ENCODE measurements at regions not wholly inside any gene's neighbourhood (a gene's known extent, or its start where the extent isn't known, plus 50 kb on each side); places are given as distances from the start of the nearest gene placed in this dataset.
"Not testable (repeated sequence)": the region's sequence is repeated elsewhere in the genome, so short reads cannot be mapped to it uniquely, and the experiment has no call there.

GRCh38 chr6:111942561-111942960, 69.3 kb upstream of the FYN start:
- H3K27ac ChIP-seq (ENCODE audit: low read depth in 2 of 2, low read length in 1 of 2) = no peak overlapping the region
- WGBS, 2 donors = 85 to 86% methylated on average over 2 of the region's 2 CpGs
- H3K36me3 ChIP-seq (ENCODE audit: control insufficient read depth in 2 of 2, insufficient read depth in 2 of 2, low read length in 1 of 2) = no peaks in the 10 kb centered on the region

GRCh38 chr6:111943266-111943665, 70.0 kb upstream of the FYN start:
- 82 to 84% methylated on average over 3 of the region's 3 CpGs for WGBS, 2 donors
- H3K36me3 ChIP-seq (ENCODE audit: control insufficient read depth in 2 of 2, insufficient read depth in 2 of 2, low read length in 1 of 2) = no peaks in the 10 kb centered on the region

More at GRCh38 chr6:111942561-111942960, 69.3 kb upstream of the FYN start:
- no peak overlapping the region for H3K4me3 ChIP-seq (ENCODE audit: low read depth in 1 of 2, low read length in 2 of 2)
- no peaks in the 10 kb centered on the region for H3K27me3 ChIP-seq (ENCODE audit: control insufficient read depth in 1 of 2, insufficient read depth in 2 of 2, low read length in 2 of 2)
- H3K4me1 ChIP-seq (ENCODE audit: control insufficient read depth in 2 of 2, insufficient read depth in 2 of 2, low read length in 1 of 2) = no peaks in the 10 kb centered on the region
- no peaks in the 10 kb centered on the region for H3K9me3 ChIP-seq (ENCODE audit: control insufficient read depth in 2 of 2, insufficient read depth in 1 of 2, low read depth in 1 of 2, low read length in 1 of 2)

GRCh38 chr6:111943726-111944125, 70.5 kb upstream of the FYN start:
- Histone ChIP-seq H3K27me3 (ENCODE audit: control insufficient read depth in 1 of 2, insufficient read depth in 2 of 2, low read length in 2 of 2) (no peaks in the 10 kb centered on the region), H3K9me3 (ENCODE audit: control insufficient read depth in 2 of 2, insufficient read depth in 1 of 2, low read depth in 1 of 2, low read length in 1 of 2) (no peaks in the 10 kb centered on the region), H3K27ac (ENCODE audit: low read depth in 2 of 2, low read length in 1 of 2) (no peak overlapping the region), H3K4me3 (ENCODE audit: low read depth in 1 of 2, low read length in 2 of 2) (no peak overlapping the region), H3K4me1 (ENCODE audit: control insufficient read depth in 2 of 2, insufficient read depth in 2 of 2, low read length in 1 of 2) (no peaks in the 10 kb centered on the region), H3K36me3 (ENCODE audit: control insufficient read depth in 2 of 2, insufficient read depth in 2 of 2, low read length in 1 of 2) (no peaks in the 10 kb centered on the region)
- 87 to 93% methylated on average over 3 of the region's 3 CpGs for WGBS, 2 donors

More at GRCh38 chr6:111943266-111943665, 70.0 kb upstream of the FYN start:
- Histone ChIP-seq H3K4me3 (ENCODE audit: low read depth in 1 of 2, low read length in 2 of 2) (no peak overlapping the region), H3K9me3 (ENCODE audit: control insufficient read depth in 2 of 2, insufficient read depth in 1 of 2, low read depth in 1 of 2, low read length in 1 of 2) (no peaks in the 10 kb centered on the region), H3K27me3 (ENCODE audit: control insufficient read depth in 1 of 2, insufficient read depth in 2 of 2, low read length in 2 of 2) (no peaks in the 10 kb centered on the region), H3K4me1 (ENCODE audit: control insufficient read depth in 2 of 2, insufficient read depth in 2 of 2, low read length in 1 of 2) (no peaks in the 10 kb centered on the region), H3K27ac (ENCODE audit: low read depth in 2 of 2, low read length in 1 of 2) (no peak overlapping the region)

GRCh38 chr6:111944541-111944940, 71.3 kb upstream of the FYN start:
- 89 to 91% methylated on average over 2 of the region's 2 CpGs for WGBS, 2 donors
- Histone ChIP-seq H3K9me3 (ENCODE audit: control insufficient read depth in 2 of 2, insufficient read depth in 1 of 2, low read depth in 1 of 2, low read length in 1 of 2) (no peaks in the 10 kb centered on the region), H3K27me3 (ENCODE audit: control insufficient read depth in 1 of 2, insufficient read depth in 2 of 2, low read length in 2 of 2) (no peaks in the 10 kb centered on the region), H3K4me3 (ENCODE audit: low read depth in 1 of 2, low read length in 2 of 2) (no peak overlapping the region), H3K36me3 (ENCODE audit: control insufficient read depth in 2 of 2, insufficient read depth in 2 of 2, low read length in 1 of 2) (no peaks in the 10 kb centered on the region), H3K27ac (ENCODE audit: low read depth in 2 of 2, low read length in 1 of 2) (no peak overlapping the region), H3K4me1 (ENCODE audit: control insufficient read depth in 2 of 2, insufficient read depth in 2 of 2, low read length in 1 of 2) (no peaks in the 10 kb centered on the region)

GRCh38 chr6:111949546-111949945, 76.3 kb upstream of the FYN start:
- WGBS, 2 donors = 77 to 88% methylated on average over 3 of the region's 3 CpGs
- Histone ChIP-seq H3K4me1 (ENCODE audit: control insufficient read depth in 2 of 2, insufficient read depth in 2 of 2, low read length in 1 of 2) (no peaks in the 10 kb centered on the region), H3K4me3 (ENCODE audit: low read depth in 1 of 2, low read length in 2 of 2) (no peak overlapping the region), H3K36me3 (ENCODE audit: control insufficient read depth in 2 of 2, insufficient read depth in 2 of 2, low read length in 1 of 2) (no peaks in the 10 kb centered on the region), H3K27ac (ENCODE audit: low read depth in 2 of 2, low read length in 1 of 2) (no peak overlapping the region), H3K9me3 (ENCODE audit: control insufficient read depth in 2 of 2, insufficient read depth in 1 of 2, low read depth in 1 of 2, low read length in 1 of 2) (no peaks in the 10 kb centered on the region), H3K27me3 (ENCODE audit: control insufficient read depth in 1 of 2, insufficient read depth in 2 of 2, low read length in 2 of 2) (no peaks in the 10 kb centered on the region)

GRCh38 chr6:111949984-111950383, 76.7 kb upstream of the FYN start:
- H3K4me3 ChIP-seq (ENCODE audit: low read depth in 1 of 2, low read length in 2 of 2); H3K27ac ChIP-seq (ENCODE audit: low read depth in 2 of 2, low read length in 1 of 2); H3K4me1 ChIP-seq (ENCODE audit: control insufficient read depth in 2 of 2, insufficient read depth in 2 of 2, low read length in 1 of 2); H3K27me3 ChIP-seq (ENCODE audit: control insufficient read depth in 1 of 2, insufficient read depth in 2 of 2, low read length in 2 of 2); H3K36me3 ChIP-seq (ENCODE audit: control insufficient read depth in 2 of 2, insufficient read depth in 2 of 2, low read length in 1 of 2); H3K9me3 ChIP-seq (ENCODE audit: control insufficient read depth in 2 of 2, insufficient read depth in 1 of 2, low read depth in 1 of 2, low read length in 1 of 2): not testable (repeated sequence)
- 75 to 83% methylated on average over 3 of the region's 3 CpGs for whole genome bisulfite sequencing, 2 donors

GRCh38 chr6:111950661-111951496, 77.6 kb upstream of the FYN start:
- 84 to 86% methylated on average over 11 of the region's 11 CpGs for WGBS, 2 donors
- no peaks in the 10 kb centered on the region for H3K9me3 ChIP-seq (ENCODE audit: control insufficient read depth in 2 of 2, insufficient read depth in 1 of 2, low read depth in 1 of 2, low read length in 1 of 2)
- no peaks in the 10 kb centered on the region for H3K36me3 ChIP-seq (ENCODE audit: control insufficient read depth in 2 of 2, insufficient read depth in 2 of 2, low read length in 1 of 2)
- no peak overlapping the region for H3K4me3 ChIP-seq (ENCODE audit: low read depth in 1 of 2, low read length in 2 of 2)
- no peaks in the 10 kb centered on the region for H3K4me1 ChIP-seq (ENCODE audit: control insufficient read depth in 2 of 2, insufficient read depth in 2 of 2, low read length in 1 of 2)
- H3K27me3 ChIP-seq (ENCODE audit: control insufficient read depth in 1 of 2, insufficient read depth in 2 of 2, low read length in 2 of 2) = no peaks in the 10 kb centered on the region
- no peak overlapping the region for H3K27ac ChIP-seq (ENCODE audit: low read depth in 2 of 2, low read length in 1 of 2)

GRCh38 chr6:111951497-111952085, 78.3 kb upstream of the FYN start:
- Histone ChIP-seq H3K4me3 (ENCODE audit: low read depth in 1 of 2, low read length in 2 of 2) (no peak overlapping the region), H3K9me3 (ENCODE audit: control insufficient read depth in 2 of 2, insufficient read depth in 1 of 2, low read depth in 1 of 2, low read length in 1 of 2) (no peaks in the 10 kb centered on the region), H3K4me1 (ENCODE audit: control insufficient read depth in 2 of 2, insufficient read depth in 2 of 2, low read length in 1 of 2) (no peaks in the 10 kb centered on the region), H3K27ac (ENCODE audit: low read depth in 2 of 2, low read length in 1 of 2) (no peak overlapping the region), H3K27me3 (ENCODE audit: control insufficient read depth in 1 of 2, insufficient read depth in 2 of 2, low read length in 2 of 2) (no peaks in the 10 kb centered on the region), H3K36me3 (ENCODE audit: control insufficient read depth in 2 of 2, insufficient read depth in 2 of 2, low read length in 1 of 2) (no peaks in the 10 kb centered on the region)
- WGBS, 2 donors = 84 to 86% methylated on average over 7 of the region's 7 CpGs

- Histone ChIP-seq H3K27me3 (ENCODE audit: control insufficient read depth in 1 of 2, insufficient read depth in 2 of 2, low read length in 2 of 2) (no peaks in the 10 kb centered on the region), H3K36me3 (ENCODE audit: control insufficient read depth in 2 of 2, insufficient read depth in 2 of 2, low read length in 1 of 2) (no peaks in the 10 kb centered on the region), H3K27ac (ENCODE audit: low read depth in 2 of 2, low read length in 1 of 2) (no peak overlapping the region), H3K4me3 (ENCODE audit: low read depth in 1 of 2, low read length in 2 of 2) (no peak overlapping the region), H3K4me1 (ENCODE audit: control insufficient read depth in 2 of 2, insufficient read depth in 2 of 2, low read length in 1 of 2) (no peaks in the 10 kb centered on the region), H3K9me3 (ENCODE audit: control insufficient read depth in 2 of 2, insufficient read depth in 1 of 2, low read depth in 1 of 2, low read length in 1 of 2) (no peaks in the 10 kb centered on the region)
- 61 to 63% methylated on average over 5 of the region's 5 CpGs for WGBS, 2 donors
Observed at GRCh38 chr6:111952274-111952673, 79.0 kb upstream of the FYN start.
